ENCODE measurements at regions not wholly inside any gene's neighbourhood (a gene's known extent, or its start where the extent isn't known, plus 50 kb on each side); places are given as distances from the start of the nearest gene placed in this dataset.

GRCh38 chr7:67512481-67512880, 515.8 kb downstream of the TYW1 start:
- TF ChIP-seq, protein P1, sequence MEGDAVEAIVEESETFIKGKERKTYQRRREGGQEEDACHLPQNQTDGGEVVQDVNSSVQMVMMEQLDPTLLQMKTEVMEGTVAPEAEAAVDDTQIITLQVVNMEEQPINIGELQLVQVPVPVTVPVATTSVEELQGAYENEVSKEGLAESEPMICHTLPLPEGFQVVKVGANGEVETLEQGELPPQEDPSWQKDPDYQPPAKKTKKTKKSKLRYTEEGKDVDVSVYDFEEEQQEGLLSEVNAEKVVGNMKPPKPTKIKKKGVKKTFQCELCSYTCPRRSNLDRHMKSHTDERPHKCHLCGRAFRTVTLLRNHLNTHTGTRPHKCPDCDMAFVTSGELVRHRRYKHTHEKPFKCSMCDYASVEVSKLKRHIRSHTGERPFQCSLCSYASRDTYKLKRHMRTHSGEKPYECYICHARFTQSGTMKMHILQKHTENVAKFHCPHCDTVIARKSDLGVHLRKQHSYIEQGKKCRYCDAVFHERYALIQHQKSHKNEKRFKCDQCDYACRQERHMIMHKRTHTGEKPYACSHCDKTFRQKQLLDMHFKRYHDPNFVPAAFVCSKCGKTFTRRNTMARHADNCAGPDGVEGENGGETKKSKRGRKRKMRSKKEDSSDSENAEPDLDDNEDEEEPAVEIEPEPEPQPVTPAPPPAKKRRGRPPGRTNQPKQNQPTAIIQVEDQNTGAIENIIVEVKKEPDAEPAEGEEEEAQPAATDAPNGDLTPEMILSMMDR (IDR thresholded peaks at IDR 0.05), result no peak
- no peak overlapping the region for H3K27ac ChIP-seq
- no peak overlapping the region for H3K4me3 ChIP-seq
- no peaks in the 10 kb centered on the region for H3K36me3 ChIP-seq
- H3K27me3 ChIP-seq (replicated peaks; ENCODE audit: insufficient read depth), result no peaks in the 10 kb centered on the region
- no peak for DNase-seq (ENCODE audit: low spot score)
- no peaks in the 10 kb centered on the region for H3K9me3 ChIP-seq
- ATAC-seq (ENCODE audit: insufficient number of reproducible peaks, low FRiP score, low read depth), result no peak
- H3K4me1 ChIP-seq (ENCODE audit: control insufficient read depth in 1 of 2, low read depth in 2 of 2), result no peaks in the 10 kb centered on the region

- Histone ChIP-seq H3K4me3 (no peak overlapping the region), H3K27ac (no peak overlapping the region), H3K9me3 (no peaks in the 10 kb centered on the region), H3K4me1 (ENCODE audit: control insufficient read depth in 1 of 2, low read depth in 2 of 2) (peaks cover 0 to 15% of the 10 kb centered on the region in 2 donors), H3K27me3 (replicated peaks; ENCODE audit: insufficient read depth) (no peaks in the 10 kb centered on the region), H3K36me3 (no peaks in the 10 kb centered on the region)
- TF ChIP-seq, protein P1 (IDR thresholded peaks at IDR 0.05), result no peak
- no peak for DNase-seq (ENCODE audit: low spot score)
- peak; percentile 50 for ATAC-seq (ENCODE audit: insufficient number of reproducible peaks, low FRiP score, low read depth)
Observed at GRCh38 chr7:67518580-67518979, 521.9 kb downstream of the TYW1 start.

DNA sequence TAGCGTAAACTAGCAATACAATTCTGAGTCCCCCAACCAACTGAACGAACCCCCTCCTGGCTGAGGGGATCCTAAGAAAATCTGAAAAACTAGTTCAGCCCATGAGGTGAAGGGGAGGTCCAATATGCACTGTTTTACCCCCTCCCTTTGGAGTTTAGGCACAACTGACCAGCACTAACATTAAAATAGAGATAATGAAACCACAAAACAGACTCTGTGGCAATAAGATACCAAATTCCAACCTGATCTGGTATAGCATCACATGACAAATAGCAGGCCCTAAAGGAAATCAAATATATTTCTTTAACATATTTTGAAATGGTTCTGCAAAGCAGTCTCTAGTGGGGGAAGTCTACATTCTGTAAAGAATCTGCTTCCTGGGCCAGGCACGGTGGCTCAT, 522.5 kb downstream of the TYW1 start:
- Histone ChIP-seq H3K36me3 (no peaks in the 10 kb centered on the region), H3K9me3 (no peaks in the 10 kb centered on the region), H3K4me3 (no peak overlapping the region), H3K4me1 (ENCODE audit: control insufficient read depth in 1 of 2, low read depth in 2 of 2) (peaks cover 0 to 15% of the 10 kb centered on the region in 2 donors), H3K27me3 (replicated peaks; ENCODE audit: insufficient read depth) (no peaks in the 10 kb centered on the region), H3K27ac (no peak overlapping the region)
- TF ChIP-seq, protein P1 (IDR thresholded peaks at IDR 0.05), result no peak
- ATAC-seq (ENCODE audit: insufficient number of reproducible peaks, low FRiP score, low read depth) (no peak), DNase-seq (ENCODE audit: low spot score) (no peak)

GRCh38 chr7:67522504-67522903, 525.9 kb downstream of the TYW1 start:
- Histone ChIP-seq H3K27me3 (replicated peaks; ENCODE audit: insufficient read depth) (no peaks in the 10 kb centered on the region), H3K27ac (no peak overlapping the region), H3K4me3 (no peak overlapping the region), H3K9me3 (no peaks in the 10 kb centered on the region), H3K36me3 (no peaks in the 10 kb centered on the region), H3K4me1 (ENCODE audit: control insufficient read depth in 1 of 2, low read depth in 2 of 2) (peaks cover 0 to 15% of the 10 kb centered on the region in 2 donors)
- TF ChIP-seq, protein P1 (IDR thresholded peaks at IDR 0.05), result no peak
- DNase-seq (ENCODE audit: low spot score) (no peak), ATAC-seq (ENCODE audit: insufficient number of reproducible peaks, low FRiP score, low read depth) (no peak)

DNA sequence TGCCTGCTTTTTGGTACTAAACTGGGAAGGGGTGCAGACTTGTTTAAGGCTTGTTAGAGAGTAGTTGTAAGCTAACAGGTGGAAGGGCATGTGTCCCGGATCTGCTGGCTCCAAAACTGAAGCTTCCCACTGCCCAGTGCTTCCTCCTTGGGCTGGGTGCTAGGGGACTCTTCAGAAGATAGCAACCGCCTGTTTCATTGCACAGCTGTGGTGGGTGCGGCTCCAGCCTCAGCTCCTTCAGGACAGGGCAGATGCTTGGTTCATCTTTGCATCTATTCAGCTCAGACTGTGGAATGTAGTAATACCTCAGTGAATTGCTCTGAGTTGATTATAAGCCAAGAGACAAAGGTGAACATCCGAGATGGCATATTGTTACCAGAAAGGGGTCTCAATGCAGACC, 527.1 kb downstream of the TYW1 start:
- Histone ChIP-seq H3K9me3 (no peaks in the 10 kb centered on the region), H3K27me3 (replicated peaks; ENCODE audit: insufficient read depth) (no peaks in the 10 kb centered on the region), H3K36me3 (no peaks in the 10 kb centered on the region), H3K4me1 (ENCODE audit: control insufficient read depth in 1 of 2, low read depth in 2 of 2) (peaks cover 0 to 7% of the 10 kb centered on the region in 2 donors), H3K4me3 (no peak overlapping the region), H3K27ac (no peak overlapping the region)
- DNase-seq (ENCODE audit: low spot score), result no peak
- TF ChIP-seq, protein P1 (IDR thresholded peaks at IDR 0.05), result no peak
- ATAC-seq (ENCODE audit: insufficient number of reproducible peaks, low FRiP score, low read depth), result no peak
